Adrenal gland (tissue), 9 donors: ENCODE measurements at regions not wholly inside any gene's neighbourhood (a gene's known extent, or its start where the extent isn't known, plus 50 kb on each side); places are given as distances from the start of the nearest gene placed in this dataset.
"Not testable (repeated sequence)": the region's sequence is repeated elsewhere in the genome, so short reads cannot be mapped to it uniquely, and the experiment has no call there.

Source experiments
- DNase-seq, 7 donors: peaks; one replicate each; pipeline ENCODE4 v3.0.0-alpha.2; 2019 to 2020
- H3K27ac ChIP-seq, 5 donors: fragments of 200-600 bp; sonication (generic) in 4 of 5; 1 replicate in 3 of 5; 2 replicates in 2 of 5; pipeline versions ENCODE4 v1.5.1 to v1.8.0; 2016 to 2020; ENCODE audit warnings: mild to moderate bottlenecking in 1 of 5
- H3K27me3 ChIP-seq: fragments of 200-600 bp; 2 replicates; pipeline ENCODE4 v1.8.0; 2021
- H3K36me3 ChIP-seq, 2 donors: fragments of 200-600 bp; replicated peaks in 1 of 2; 1 replicate in 1 of 2; 2 replicates in 1 of 2; pipeline versions ENCODE4 v1.5.1 to v1.8.0; 2018 to 2022
- H3K4me1 ChIP-seq, 2 donors: fragments of 200-600 bp; replicated peaks in 1 of 2; 1 replicate in 1 of 2; 2 replicates in 1 of 2; pipeline versions ENCODE4 v1.5.1 to v1.8.0; 2018 to 2021
- H3K4me3 ChIP-seq, 4 donors: fragments of 200-600 bp; sonication (generic) in 3 of 4; one replicate each; pipeline ENCODE4 v1.5.1; 2016 to 2018
- H3K9me3 ChIP-seq, 3 donors: fragments of 200-600 bp; sonication (generic) in 1 of 3; replicated peaks in 1 of 3; 1 replicate in 2 of 3; 2 replicates in 1 of 3; pipeline versions ENCODE4 v1.5.1 to v1.8.0; 2016 to 2021
- POLR2A ChIP-seq, 2 donors: fragments of 450-650 bp; IDR thresholded peaks; one replicate each; pipeline ENCODE4 v1.6.1; 2017; ENCODE audit warnings: antibody characterized with exemption in 2 of 2, mild to moderate bottlenecking in 2 of 2, moderate library complexity in 1 of 2
- WGBS, 4 donors: extraction: QIAGEN DNeasy Blood & Tissue Kit in 2 of 4; methylation state at CpG; one replicate each; pipeline versions ENCODE4 v1.1.5 to v1.1.7; 2013 to 2017; 5-methylcytosine and 5-hydroxymethylcytosine counted together
- intact Hi-C, 2 donors: fragments of 100-400 bp; cut with DNase I; formaldehyde crosslinking; loops; one replicate each; pipeline versions ENCODE4 v1.14.1 to v1.15.0; 2022 to 2023
- TF ChIP-seq, protein P1 (sequence below), 6 experiments: fragments of 450-650 bp in 4 of 6; fragments of 200-600 bp in 2 of 6; sonication (generic) in 1 of 6; IDR thresholded peaks; 1 replicate in 5 of 6; 2 replicates in 1 of 6; pipeline versions ENCODE4 v1.5.1 to v1.8.0; 2016 to 2021; ENCODE audit warnings: antibody characterized with exemption in 6 of 6, mild to moderate bottlenecking in 2 of 6, moderate library complexity in 1 of 6
- donor health status: healthy with polysubstance abuse.
- donor health status: Bipolar disorder and iron deficiency.
- donor health status: DM: yes; HTN: yes; CAD: no.
- donor health status: DM: no; HTN: no; CAD: no.
- donor health status: DM: no; HTN: no; CAD: no.

DNA sequence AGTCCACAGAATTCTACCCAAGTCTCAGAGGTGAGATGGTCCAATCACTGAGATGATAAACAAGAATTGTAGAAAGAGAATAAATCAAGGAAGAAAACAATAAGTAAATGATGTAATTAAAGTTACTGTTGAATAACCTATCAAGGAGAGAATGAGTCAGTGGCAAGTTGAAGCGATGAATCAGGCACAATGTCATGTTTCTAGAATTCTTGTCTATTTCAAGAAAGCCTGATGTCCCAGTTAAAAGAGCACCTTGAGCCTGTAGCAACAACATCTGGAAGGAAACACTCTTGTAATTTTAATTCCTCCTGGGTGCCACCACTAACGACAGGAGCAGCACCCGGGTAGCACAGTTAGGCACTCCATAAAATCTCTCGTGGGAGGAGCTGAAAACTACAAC lies 67.9 kb upstream of the SLC35C1 start:
- no peak for TF ChIP-seq POLR2A (IDR thresholded peaks at IDR 0.05)
- TF ChIP-seq, protein P1, sequence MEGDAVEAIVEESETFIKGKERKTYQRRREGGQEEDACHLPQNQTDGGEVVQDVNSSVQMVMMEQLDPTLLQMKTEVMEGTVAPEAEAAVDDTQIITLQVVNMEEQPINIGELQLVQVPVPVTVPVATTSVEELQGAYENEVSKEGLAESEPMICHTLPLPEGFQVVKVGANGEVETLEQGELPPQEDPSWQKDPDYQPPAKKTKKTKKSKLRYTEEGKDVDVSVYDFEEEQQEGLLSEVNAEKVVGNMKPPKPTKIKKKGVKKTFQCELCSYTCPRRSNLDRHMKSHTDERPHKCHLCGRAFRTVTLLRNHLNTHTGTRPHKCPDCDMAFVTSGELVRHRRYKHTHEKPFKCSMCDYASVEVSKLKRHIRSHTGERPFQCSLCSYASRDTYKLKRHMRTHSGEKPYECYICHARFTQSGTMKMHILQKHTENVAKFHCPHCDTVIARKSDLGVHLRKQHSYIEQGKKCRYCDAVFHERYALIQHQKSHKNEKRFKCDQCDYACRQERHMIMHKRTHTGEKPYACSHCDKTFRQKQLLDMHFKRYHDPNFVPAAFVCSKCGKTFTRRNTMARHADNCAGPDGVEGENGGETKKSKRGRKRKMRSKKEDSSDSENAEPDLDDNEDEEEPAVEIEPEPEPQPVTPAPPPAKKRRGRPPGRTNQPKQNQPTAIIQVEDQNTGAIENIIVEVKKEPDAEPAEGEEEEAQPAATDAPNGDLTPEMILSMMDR (IDR thresholded peaks at IDR 0.05) = no peak
- Histone ChIP-seq H3K27ac (no peak overlapping the region), H3K27me3 (no peaks in the 10 kb centered on the region), H3K9me3 (no peaks in the 10 kb centered on the region), H3K36me3 (no peaks in the 10 kb centered on the region), H3K4me1 (no peaks in the 10 kb centered on the region), H3K4me3 (no peak overlapping the region)
- intact Hi-C loops = no loop called here
- 74 to 88% (median 85%) methylated on average over 4 of the region's 4 CpGs for WGBS, 4 donors
- no peak for DNase-seq

DNA sequence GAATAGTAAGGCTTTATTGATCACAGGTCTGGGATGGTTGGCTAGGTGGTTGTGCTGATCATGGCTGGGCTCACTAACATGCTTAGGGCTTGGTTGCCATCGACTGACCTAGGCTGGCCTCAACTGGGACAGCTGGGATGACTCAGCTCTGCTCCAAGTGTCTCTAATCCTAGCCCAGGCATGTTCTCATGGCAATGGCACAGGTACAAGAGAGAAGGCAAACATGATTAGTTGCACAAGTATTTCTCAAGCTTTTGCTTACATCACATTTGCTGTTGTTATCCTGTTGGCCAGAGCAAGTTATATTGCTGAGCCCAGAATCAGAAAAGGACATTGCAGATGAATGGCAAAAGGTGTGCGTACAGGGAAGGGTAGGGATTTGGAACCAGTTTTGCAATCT lies 68.5 kb upstream of the SLC35C1 start:
- intact Hi-C loops = no loop called here
- peak in 1 of 7 donors; percentile 42 for DNase-seq

DNA sequence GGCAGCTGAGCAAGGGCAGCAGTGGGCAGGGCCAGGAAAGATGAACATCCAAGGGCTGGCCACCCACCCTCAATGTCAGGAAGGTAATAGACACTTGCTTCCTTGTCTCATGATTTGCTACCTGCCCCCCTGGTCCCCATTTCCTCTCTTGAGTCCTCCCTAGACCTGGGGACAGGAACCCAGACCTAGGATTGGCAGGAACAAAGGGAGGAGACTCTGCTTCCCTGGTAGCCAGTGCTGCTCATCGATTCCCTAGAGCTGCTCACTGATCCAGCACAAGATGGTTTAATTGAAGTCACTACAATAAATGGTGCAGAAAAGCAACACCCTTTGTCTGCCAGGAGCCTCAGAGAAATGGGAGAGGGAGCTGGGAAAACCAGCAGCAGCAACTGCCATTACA lies 67.8 kb upstream of the CHST1 start:
- H3K9me3 ChIP-seq = no peaks in the 10 kb centered on the region
- no peak for TF ChIP-seq POLR2A (IDR thresholded peaks at IDR 0.05)
- TF ChIP-seq, protein P1 (IDR thresholded peaks at IDR 0.05) = no peak
- DNase-seq = no peak
- no peak overlapping the region for H3K27ac ChIP-seq
- H3K36me3 ChIP-seq = no peaks in the 10 kb centered on the region
- H3K4me1 ChIP-seq = no peaks in the 10 kb centered on the region
- no peaks in the 10 kb centered on the region for H3K27me3 ChIP-seq
- WGBS, 4 donors = 39 to 86% (median 54%) methylated on average over 1 of the region's 1 CpG
- no peak overlapping the region for H3K4me3 ChIP-seq
- intact Hi-C loops = no loop called here

More for the DNA sequence above, 68.5 kb upstream of the SLC35C1 start:
- no peaks in the 10 kb centered on the region for H3K36me3 ChIP-seq
- H3K9me3 ChIP-seq = no peaks in the 10 kb centered on the region
- no peak for TF ChIP-seq POLR2A (IDR thresholded peaks at IDR 0.05)
- TF ChIP-seq, protein P1 (IDR thresholded peaks at IDR 0.05) = no peak
- no peak overlapping the region for H3K27ac ChIP-seq
- no peaks in the 10 kb centered on the region for H3K4me1 ChIP-seq
- WGBS, 4 donors = 83 to 88% (median 85%) methylated on average over 1 to 2 of the region's 2 CpGs
- no peaks in the 10 kb centered on the region for H3K27me3 ChIP-seq
- H3K4me3 ChIP-seq = no peak overlapping the region

DNA sequence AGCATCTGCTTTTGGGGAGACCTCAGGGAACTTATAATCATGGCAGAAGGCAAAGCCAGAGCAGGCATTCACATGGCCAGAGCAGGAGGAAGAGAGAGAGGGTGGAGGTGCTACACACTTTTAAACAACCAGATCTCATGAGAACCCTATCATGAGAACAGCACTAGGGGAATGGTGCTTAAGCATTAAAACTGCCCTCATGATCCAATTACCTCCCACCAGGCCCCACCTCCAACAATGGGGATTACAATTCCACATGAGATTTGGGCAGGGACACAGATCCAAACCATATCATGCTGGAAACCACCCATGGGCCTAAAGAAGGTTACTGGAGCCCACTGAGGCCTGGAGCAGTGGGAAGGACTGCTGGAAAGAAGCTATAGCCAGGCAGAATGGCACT lies 66.9 kb upstream of the CHST1 start:
- Histone ChIP-seq H3K27me3 (no peaks in the 10 kb centered on the region), H3K27ac (no peak overlapping the region), H3K9me3 (no peaks in the 10 kb centered on the region), H3K4me1 (no peaks in the 10 kb centered on the region), H3K36me3 (no peaks in the 10 kb centered on the region), H3K4me3 (no peak overlapping the region)
- DNase-seq = no peak
- TF ChIP-seq, protein P1 (IDR thresholded peaks at IDR 0.05) = no peak
- no peak for TF ChIP-seq POLR2A (IDR thresholded peaks at IDR 0.05)
- intact Hi-C loops = no loop called here

DNA sequence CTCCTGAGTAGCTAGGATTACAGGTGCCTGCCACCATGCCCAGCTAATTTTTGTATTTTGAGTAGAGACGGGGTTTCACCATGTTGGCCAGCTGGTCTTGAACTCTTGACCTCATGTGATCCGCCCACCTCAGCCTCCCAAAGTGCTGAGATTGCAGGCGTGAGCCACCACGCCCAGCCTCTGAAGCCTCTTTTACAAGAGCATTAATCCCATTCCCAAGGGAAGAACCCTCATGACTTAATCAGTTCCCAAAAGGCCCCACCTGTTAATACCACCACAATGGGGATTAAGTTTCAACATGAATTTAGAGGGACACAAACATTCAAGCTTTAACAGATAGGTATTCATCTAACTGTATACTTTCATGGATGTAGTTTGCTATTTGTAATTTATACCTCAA lies 65.7 kb upstream of the CHST1 start:
- H3K9me3 ChIP-seq, H3K27me3 ChIP-seq, H3K4me3 ChIP-seq, H3K4me1 ChIP-seq, H3K36me3 ChIP-seq, intact Hi-C loops, DNase-seq, H3K27ac ChIP-seq: not testable (repeated sequence)
- WGBS, 4 donors = 77 to 96% (median 89%) methylated on average over 3 to 4 of the region's 4 CpGs
